ENCODE measurements at regions not wholly inside any gene's neighbourhood (a gene's known extent, or its start where the extent isn't known, plus 50 kb on each side); places are given as distances from the start of the nearest gene placed in this dataset.

DNA sequence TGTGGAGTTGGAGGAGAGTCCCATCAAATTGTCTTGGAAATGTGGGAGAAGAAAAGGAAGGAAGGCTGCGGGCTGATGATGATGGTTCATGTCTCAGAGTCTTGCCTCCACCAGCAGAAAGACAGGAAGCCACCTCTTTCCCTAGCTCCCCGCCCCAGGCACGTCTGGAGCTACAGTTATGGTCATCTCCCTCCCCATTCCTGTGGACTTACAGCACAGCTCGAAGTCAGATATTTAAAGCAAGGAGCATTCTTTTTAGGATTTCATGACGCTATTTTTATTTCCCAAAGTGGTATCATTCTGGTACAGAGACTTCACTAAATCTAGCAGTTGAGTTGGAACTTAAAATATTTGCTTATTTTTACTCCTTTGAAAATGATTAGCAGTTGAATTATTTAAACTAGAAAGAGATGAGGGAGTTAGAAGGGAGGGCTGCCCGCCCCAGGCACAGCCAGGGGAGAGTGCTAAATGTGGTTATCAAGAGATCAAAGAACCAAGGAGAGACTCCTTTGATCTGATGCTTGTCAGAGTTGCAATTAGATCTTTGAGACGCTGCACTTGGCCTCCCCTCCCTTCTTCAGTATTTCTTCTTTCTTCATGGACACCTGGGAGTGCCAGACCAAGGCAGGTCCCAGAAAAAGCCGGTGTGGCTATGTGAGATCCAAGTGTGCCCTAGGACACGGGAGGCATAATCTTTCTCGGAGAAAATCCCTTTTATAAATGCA is 199.9 kb upstream of the SOX4 start:
- FAIRE-seq, result no peak
- Histone ChIP-seq H3K4me1 (ENCODE audit: control insufficient read depth in 2 of 3, insufficient read depth in 2 of 3, low read depth in 1 of 3, low read length in 3 of 3) (no peaks in the 10 kb centered on the region), H3K27ac (ENCODE audit: low read depth in 2 of 2, low read length in 2 of 2) (no peak overlapping the region)

DNA sequence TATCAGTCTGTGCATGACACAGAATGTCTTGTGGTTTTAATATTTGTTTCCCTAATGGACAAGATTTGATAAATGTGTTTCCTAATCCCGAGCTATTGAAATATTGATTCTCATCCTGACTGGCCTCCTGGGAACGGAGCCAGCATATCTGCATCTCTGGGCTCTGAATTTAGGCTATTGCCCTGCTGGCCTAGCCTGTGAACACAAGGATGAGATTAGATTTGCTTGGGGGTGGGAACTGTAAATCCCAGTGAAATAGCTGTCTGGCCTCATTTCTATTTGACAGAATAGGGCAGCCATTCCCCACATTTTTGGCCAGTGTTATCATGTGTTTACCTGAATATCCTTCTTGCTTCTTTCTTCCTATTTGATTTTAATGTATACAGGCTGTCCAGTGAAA is 198.4 kb upstream of the SOX4 start:
- Histone ChIP-seq H3K27ac (ENCODE audit: low read depth in 2 of 2, low read length in 2 of 2) (no peak overlapping the region), H3K4me3 (ENCODE audit: low read length in 3 of 3) (no peak overlapping the region)
- TF ChIP-seq, protein P1, sequence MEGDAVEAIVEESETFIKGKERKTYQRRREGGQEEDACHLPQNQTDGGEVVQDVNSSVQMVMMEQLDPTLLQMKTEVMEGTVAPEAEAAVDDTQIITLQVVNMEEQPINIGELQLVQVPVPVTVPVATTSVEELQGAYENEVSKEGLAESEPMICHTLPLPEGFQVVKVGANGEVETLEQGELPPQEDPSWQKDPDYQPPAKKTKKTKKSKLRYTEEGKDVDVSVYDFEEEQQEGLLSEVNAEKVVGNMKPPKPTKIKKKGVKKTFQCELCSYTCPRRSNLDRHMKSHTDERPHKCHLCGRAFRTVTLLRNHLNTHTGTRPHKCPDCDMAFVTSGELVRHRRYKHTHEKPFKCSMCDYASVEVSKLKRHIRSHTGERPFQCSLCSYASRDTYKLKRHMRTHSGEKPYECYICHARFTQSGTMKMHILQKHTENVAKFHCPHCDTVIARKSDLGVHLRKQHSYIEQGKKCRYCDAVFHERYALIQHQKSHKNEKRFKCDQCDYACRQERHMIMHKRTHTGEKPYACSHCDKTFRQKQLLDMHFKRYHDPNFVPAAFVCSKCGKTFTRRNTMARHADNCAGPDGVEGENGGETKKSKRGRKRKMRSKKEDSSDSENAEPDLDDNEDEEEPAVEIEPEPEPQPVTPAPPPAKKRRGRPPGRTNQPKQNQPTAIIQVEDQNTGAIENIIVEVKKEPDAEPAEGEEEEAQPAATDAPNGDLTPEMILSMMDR (IDR thresholded peaks at IDR 0.05; ENCODE audit: borderline replicate concordance, extremely low read depth, insufficient read depth), result no peak

More for the DNA sequence above, 199.9 kb upstream of the SOX4 start:
- no peak overlapping the region for H3K9ac ChIP-seq (ENCODE audit: low read length in 3 of 3)
- H3K9me3 ChIP-seq (ENCODE audit: control insufficient read depth in 2 of 3, insufficient read depth in 1 of 3, low read length in 3 of 3), result no peaks in the 10 kb centered on the region
- H3K4me3 ChIP-seq (ENCODE audit: low read length in 3 of 3), result no peak overlapping the region
- no peaks in the 10 kb centered on the region for H3K27me3 ChIP-seq (ENCODE audit: control insufficient read depth, insufficient read depth, low read length)
- TF ChIP-seq, protein P1 (IDR thresholded peaks at IDR 0.05; ENCODE audit: borderline replicate concordance, extremely low read depth, insufficient read depth), result no peak
- DNase-seq, result peak in 2 of 5 donors; percentile 44 to 53
- intact Hi-C loops (cut with DNase I), result no loop called here
- H3K36me3 ChIP-seq (ENCODE audit: control insufficient read depth in 2 of 3, insufficient read depth in 3 of 3, low read length in 3 of 3), result no peaks in the 10 kb centered on the region

DNA sequence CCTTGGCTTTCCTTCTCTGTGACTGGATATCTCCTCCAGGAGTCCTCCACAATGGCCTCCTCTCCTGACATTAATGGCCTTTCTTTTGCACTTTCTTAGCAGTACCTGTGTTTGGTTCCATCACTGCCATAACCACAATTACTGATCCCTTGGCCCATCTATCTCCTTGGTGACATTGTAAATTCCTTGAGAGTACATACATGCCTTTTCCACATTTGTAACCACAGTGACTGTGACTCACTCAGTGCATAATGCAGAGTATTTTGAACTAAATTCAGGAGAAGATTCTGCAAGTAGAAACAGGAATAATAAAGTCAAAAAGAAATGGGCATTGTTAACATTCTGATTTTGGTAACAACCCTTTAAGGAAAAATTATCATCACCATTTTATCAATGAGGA is 197.2 kb upstream of the SOX4 start:
- Histone ChIP-seq H3K9ac (ENCODE audit: low read length in 3 of 3) (no peak overlapping the region), H3K27ac (ENCODE audit: low read depth in 2 of 2, low read length in 2 of 2) (no peak overlapping the region), H3K36me3 (ENCODE audit: control insufficient read depth in 2 of 3, insufficient read depth in 3 of 3, low read length in 3 of 3) (no peaks in the 10 kb centered on the region), H3K4me3 (ENCODE audit: low read length in 3 of 3) (no peak overlapping the region), H3K9me3 (ENCODE audit: control insufficient read depth in 2 of 3, insufficient read depth in 1 of 3, low read length in 3 of 3) (no peaks in the 10 kb centered on the region), H3K4me1 (ENCODE audit: control insufficient read depth in 2 of 3, insufficient read depth in 2 of 3, low read depth in 1 of 3, low read length in 3 of 3) (no peaks in the 10 kb centered on the region), H3K27me3 (ENCODE audit: control insufficient read depth, insufficient read depth, low read length) (no peaks in the 10 kb centered on the region)
- DNase-seq (no peak), FAIRE-seq (no peak)
- intact Hi-C loops (cut with DNase I), result no loop called here
- TF ChIP-seq, protein P1 (IDR thresholded peaks at IDR 0.05; ENCODE audit: borderline replicate concordance, extremely low read depth, insufficient read depth), result no peak

More for the DNA sequence above, 198.4 kb upstream of the SOX4 start:
- Histone ChIP-seq H3K9ac (ENCODE audit: low read length in 3 of 3) (no peak overlapping the region), H3K9me3 (ENCODE audit: control insufficient read depth in 2 of 3, insufficient read depth in 1 of 3, low read length in 3 of 3) (no peaks in the 10 kb centered on the region), H3K36me3 (ENCODE audit: control insufficient read depth in 2 of 3, insufficient read depth in 3 of 3, low read length in 3 of 3) (no peaks in the 10 kb centered on the region), H3K27me3 (ENCODE audit: control insufficient read depth, insufficient read depth, low read length) (no peaks in the 10 kb centered on the region), H3K4me1 (ENCODE audit: control insufficient read depth in 2 of 3, insufficient read depth in 2 of 3, low read depth in 1 of 3, low read length in 3 of 3) (no peaks in the 10 kb centered on the region)
- FAIRE-seq (no peak), DNase-seq (no peak)
- intact Hi-C loops (cut with DNase I), result no loop called here

Measured in kidney (tissue), 13 donors.